AG04450 (cell line): ENCODE measurements at regions not wholly inside any gene's neighbourhood (a gene's known extent, or its start where the extent isn't known, plus 50 kb on each side); places are given as distances from the start of the nearest gene placed in this dataset.

Experiments used
- CTCF ChIA-PET: fragments of 300-600, 350-600 bp; formaldehyde crosslinking; extraction: SDS; loops from one replicate; lab custom pipeline; 2022; ENCODE audit warnings: antibody characterized with exemption, inconsistent platforms; lab: Charles Lee
- POLR2A ChIA-PET: fragments of 350-600 bp; formaldehyde crosslinking; extraction: SDS; loops from one replicate; lab custom pipeline; 2021; ENCODE audit warnings: antibody characterized with exemption, inconsistent platforms; lab: Yijun Ruan, JAX
- DNase-seq: peaks from one replicate; pipeline ENCODE4 v3.0.0-alpha.2; 2011; ENCODE audit warnings: low read depth, low spot score
- H3K27ac ChIP-seq: one replicate; pipeline ENCODE4 v1.5.1; 2012; ENCODE audit warnings: low read depth, low read length, control low read depth
- H3K27me3 ChIP-seq: one replicate; pipeline ENCODE4 v1.6.0; 2012; ENCODE audit warnings: low read length; ENCODE audit not compliant: control insufficient read depth, insufficient read depth
- H3K4me3 ChIP-seq: 2 replicates; pipeline ENCODE4 v1.5.1; 2011; ENCODE audit warnings: mild to moderate bottlenecking, low read depth, low read length, control low read depth
- H3K9me3 ChIP-seq: 2 replicates; pipeline ENCODE4 v1.5.1; 2012; ENCODE audit warnings: low read length; ENCODE audit not compliant: control insufficient read depth, insufficient read depth
- TF ChIP-seq, protein P1 (sequence below): IDR thresholded peaks from 2 replicates; pipeline ENCODE4 v1.5.1; 2011; ENCODE audit warnings: low read depth, low read length, control low read depth, inconsistent platforms

DNA sequence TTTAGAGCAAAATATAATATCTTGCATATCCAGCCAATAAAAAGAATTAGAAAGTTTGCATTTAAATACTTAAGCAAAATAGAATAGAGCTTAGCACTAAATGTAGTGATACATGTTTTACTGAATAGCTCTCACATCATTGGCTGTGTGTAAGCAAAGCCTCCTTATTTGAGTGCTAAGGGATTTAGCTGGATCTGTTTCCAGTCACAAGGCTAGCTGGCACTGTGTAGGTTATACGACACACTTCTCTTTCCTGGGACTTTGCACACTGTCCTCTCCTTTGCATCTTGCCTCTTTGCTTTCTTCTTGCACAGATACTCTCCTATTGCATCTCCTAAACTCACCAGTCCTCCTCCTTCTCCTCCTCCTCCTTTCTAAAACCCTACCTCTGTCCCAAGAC, 423.8 kb downstream of the KLF5 start:
- DNase-seq: no peak
- CTCF ChIA-PET: no interaction called here
- Histone ChIP-seq H3K27ac (no peak overlapping the region), H3K9me3 (no peaks in the 10 kb centered on the region), H3K4me3 (no peak overlapping the region), H3K27me3 (no peaks in the 10 kb centered on the region)
- POLR2A ChIA-PET: no interaction called here
- TF ChIP-seq, protein P1, sequence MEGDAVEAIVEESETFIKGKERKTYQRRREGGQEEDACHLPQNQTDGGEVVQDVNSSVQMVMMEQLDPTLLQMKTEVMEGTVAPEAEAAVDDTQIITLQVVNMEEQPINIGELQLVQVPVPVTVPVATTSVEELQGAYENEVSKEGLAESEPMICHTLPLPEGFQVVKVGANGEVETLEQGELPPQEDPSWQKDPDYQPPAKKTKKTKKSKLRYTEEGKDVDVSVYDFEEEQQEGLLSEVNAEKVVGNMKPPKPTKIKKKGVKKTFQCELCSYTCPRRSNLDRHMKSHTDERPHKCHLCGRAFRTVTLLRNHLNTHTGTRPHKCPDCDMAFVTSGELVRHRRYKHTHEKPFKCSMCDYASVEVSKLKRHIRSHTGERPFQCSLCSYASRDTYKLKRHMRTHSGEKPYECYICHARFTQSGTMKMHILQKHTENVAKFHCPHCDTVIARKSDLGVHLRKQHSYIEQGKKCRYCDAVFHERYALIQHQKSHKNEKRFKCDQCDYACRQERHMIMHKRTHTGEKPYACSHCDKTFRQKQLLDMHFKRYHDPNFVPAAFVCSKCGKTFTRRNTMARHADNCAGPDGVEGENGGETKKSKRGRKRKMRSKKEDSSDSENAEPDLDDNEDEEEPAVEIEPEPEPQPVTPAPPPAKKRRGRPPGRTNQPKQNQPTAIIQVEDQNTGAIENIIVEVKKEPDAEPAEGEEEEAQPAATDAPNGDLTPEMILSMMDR: no peak

DNA sequence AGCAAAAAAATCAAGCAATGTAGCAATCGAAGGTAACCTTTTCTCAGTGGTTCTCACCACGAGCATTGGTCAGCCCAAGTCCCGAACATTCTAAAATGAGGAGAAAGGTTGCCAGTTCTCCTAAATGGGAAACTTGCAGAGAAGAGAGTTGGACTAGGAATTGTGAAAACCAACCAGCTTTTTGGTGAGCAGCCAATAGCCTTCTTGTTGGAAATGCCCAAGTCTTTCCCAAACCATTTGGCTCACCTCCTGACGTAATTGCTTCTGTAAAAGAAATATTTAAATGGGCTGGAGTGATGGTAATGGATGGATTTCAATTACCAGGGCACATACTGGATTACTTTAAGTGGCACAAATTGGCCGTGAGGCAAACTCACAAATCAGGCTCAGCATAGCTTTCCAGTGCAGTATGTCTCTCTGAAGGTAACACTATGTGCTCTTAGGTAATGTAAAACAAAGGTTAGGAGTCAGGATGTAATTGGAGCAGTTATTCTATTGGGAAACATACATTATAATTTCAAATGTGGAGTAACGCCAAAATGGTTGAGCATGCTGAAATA, 423.2 kb downstream of the KLF5 start:
- Histone ChIP-seq H3K27me3 (no peaks in the 10 kb centered on the region), H3K27ac (no peak overlapping the region), H3K4me3 (no peak overlapping the region), H3K9me3 (no peaks in the 10 kb centered on the region)
- TF ChIP-seq, protein P1: no peak
- ChIA-PET CTCF (no interaction called here), POLR2A (no interaction called here)
- no peak for DNase-seq

DNA sequence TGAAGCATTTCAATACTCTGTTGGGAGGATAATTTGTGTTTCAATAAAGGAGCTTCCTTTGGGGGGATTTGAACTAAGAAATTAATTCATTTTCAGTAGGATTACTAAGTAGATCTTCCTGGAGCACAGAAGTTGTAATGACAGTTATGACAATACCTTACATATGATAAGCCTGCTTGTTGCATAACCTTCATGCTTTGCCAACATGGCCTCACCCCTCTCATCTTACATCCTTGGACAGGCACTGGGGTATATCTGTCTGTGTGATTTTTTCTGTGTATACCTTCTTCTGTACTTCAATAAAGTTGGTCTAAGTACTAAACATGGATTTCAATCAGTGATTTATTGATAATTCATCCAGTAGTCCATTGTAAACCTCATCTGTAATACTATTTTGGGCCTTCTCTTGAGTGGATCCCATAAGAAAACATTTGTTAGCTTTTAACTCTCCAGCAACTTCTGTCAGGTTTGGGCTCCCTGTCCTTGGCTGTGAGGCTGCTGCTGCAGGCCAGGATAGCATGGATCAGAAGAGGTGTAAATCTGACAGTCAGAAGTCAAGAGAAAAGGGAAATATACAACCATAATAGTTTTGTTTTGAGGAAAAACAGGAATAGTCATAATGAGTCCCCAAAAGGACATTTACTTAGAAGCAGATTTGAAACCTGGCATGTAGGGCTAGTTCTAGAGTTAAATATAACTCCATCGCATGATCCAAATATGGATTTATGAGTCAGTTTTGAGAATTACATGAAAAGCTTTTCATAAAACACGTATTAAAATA, 422.2 kb downstream of the KLF5 start:
- TF ChIP-seq, protein P1: no peak
- H3K27ac ChIP-seq: no peak overlapping the region
- H3K9me3 ChIP-seq: no peaks in the 10 kb centered on the region
- no peak overlapping the region for H3K4me3 ChIP-seq
- POLR2A ChIA-PET: no interaction called here
- CTCF ChIA-PET: no interaction called here
- no peak for DNase-seq
- H3K27me3 ChIP-seq: no peaks in the 10 kb centered on the region

DNA sequence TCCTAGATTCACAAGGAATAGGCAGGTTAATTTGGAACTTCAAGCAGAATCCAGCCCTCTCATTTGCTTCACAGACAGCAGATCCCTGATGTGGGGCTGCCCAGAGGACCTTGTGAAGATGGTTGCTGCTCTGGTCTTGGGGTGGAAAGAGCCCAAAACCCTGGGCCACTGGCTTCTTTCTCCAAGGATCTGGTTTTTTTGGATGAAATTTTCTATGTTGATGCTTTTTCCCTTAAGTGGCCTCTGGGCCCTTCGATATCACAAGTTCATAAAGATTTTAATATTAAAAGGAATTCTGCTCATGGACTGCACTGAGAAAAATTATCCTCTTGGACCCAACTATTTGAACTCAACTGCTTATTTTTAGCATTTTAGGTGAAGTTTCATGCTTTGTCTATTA, 421.1 kb downstream of the KLF5 start:
- DNase-seq: no peak
- no peaks in the 10 kb centered on the region for H3K27me3 ChIP-seq
- TF ChIP-seq, protein P1: no peak
- no peak overlapping the region for H3K27ac ChIP-seq
- no peaks in the 10 kb centered on the region for H3K9me3 ChIP-seq
- CTCF ChIA-PET: no interaction called here
- no peak overlapping the region for H3K4me3 ChIP-seq
- POLR2A ChIA-PET: no interaction called here

DNA sequence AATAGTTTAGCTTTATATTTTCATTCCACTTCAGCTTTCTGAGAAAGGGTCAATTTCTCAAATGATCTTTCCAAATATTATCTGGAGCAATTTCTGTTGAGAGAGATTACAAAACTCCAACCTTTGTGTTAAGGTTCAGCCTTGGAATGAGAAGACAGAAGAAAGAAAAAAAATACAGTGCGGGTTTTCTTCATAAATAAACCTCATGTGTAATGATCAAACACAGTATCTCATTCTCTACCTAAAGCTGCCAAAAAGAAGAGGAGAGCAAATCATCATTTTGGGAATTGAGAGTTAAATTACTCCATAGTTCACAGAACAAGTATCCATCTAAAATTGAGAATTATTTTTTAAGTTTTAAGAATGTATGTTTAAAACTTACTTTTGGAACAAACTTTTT, 420.5 kb downstream of the KLF5 start:
- no peaks in the 10 kb centered on the region for H3K9me3 ChIP-seq
- DNase-seq: no peak
- TF ChIP-seq, protein P1: no peak

More for the DNA sequence above, 420.5 kb downstream of the KLF5 start:
- ChIA-PET CTCF (no interaction called here), POLR2A (no interaction called here)
- H3K4me3 ChIP-seq: no peak overlapping the region
- H3K27ac ChIP-seq: no peak overlapping the region
- no peaks in the 10 kb centered on the region for H3K27me3 ChIP-seq
